PFSK-1 (cell line): ENCODE measurements at regions not wholly inside any gene's neighbourhood (a gene's known extent, or its start where the extent isn't known, plus 50 kb on each side); places are given as distances from the start of the nearest gene placed in this dataset.

ENCODE experiments used
- FOXP2 ChIP-seq: optimal IDR thresholded peaks from 2 replicates; pipeline ENCODE3; 2011; ENCODE audit warnings: borderline replicate concordance, control low read depth, inconsistent platforms; ENCODE audit not compliant: insufficient read depth; ENCODE audit errors: extremely low read length, extremely low read depth
- POLR2AphosphoS5 ChIP-seq: IDR thresholded peaks from 2 replicates; pipeline ENCODE4 v1.6.1; 2012; ENCODE audit warnings: low read depth, mild to moderate bottlenecking, control low read depth, low read length, moderate library complexity
- REST ChIP-seq, 2 experiments: IDR thresholded peaks; 2 replicates each; pipeline versions ENCODE4 v1.6.1 to v1.8.0; 2011 to 2012; ENCODE audit warnings: low read depth in 2 of 2, low read length in 2 of 2, control low read depth in 1 of 2, inconsistent platforms in 1 of 2, mild to moderate bottlenecking in 1 of 2, moderate library complexity in 1 of 2; ENCODE audit not compliant: insufficient read depth in 1 of 2
- SIN3A ChIP-seq: IDR thresholded peaks from 2 replicates; pipeline ENCODE4 v1.6.1; 2012; ENCODE audit warnings: mild to moderate bottlenecking, low read length, moderate library complexity, borderline replicate concordance; ENCODE audit not compliant: insufficient read depth
- TAF1 ChIP-seq: IDR thresholded peaks from 2 replicates; pipeline ENCODE4 v1.6.1; 2012; ENCODE audit warnings: low read length, control low read depth, borderline replicate concordance; ENCODE audit not compliant: insufficient read depth

GRCh38 chr9:28215536-28216299 is 642.4 kb upstream of the C9orf72 start:
- TF ChIP-seq FOXP2, result no peak
- no peak for TF ChIP-seq REST (IDR thresholded peaks at IDR 0.05; ENCODE audit: insufficient read depth in 1 of 2, low read depth in 2 of 2, low read length in 2 of 2)
- no peak for TF ChIP-seq SIN3A
- no peak for TF ChIP-seq POLR2AphosphoS5
- TF ChIP-seq TAF1, result no peak

GRCh38 chr9:28232686-28233085 is 659.4 kb upstream of the C9orf72 start:
- TF ChIP-seq SIN3A (no peak), FOXP2 (no peak), TAF1 (no peak), REST (IDR thresholded peaks at IDR 0.05; ENCODE audit: insufficient read depth in 1 of 2, low read depth in 2 of 2, low read length in 2 of 2) (no peak), POLR2AphosphoS5 (no peak)

GRCh38 chr9:28234133-28234893 is 661.0 kb upstream of the C9orf72 start:
- TF ChIP-seq POLR2AphosphoS5, result no peak
- TF ChIP-seq REST (IDR thresholded peaks at IDR 0.05; ENCODE audit: insufficient read depth in 1 of 2, low read depth in 2 of 2, low read length in 2 of 2), result no peak
- TF ChIP-seq SIN3A, result no peak
- TF ChIP-seq TAF1, result no peak
- no peak for TF ChIP-seq FOXP2

- TF ChIP-seq REST (IDR thresholded peaks at IDR 0.05; ENCODE audit: insufficient read depth in 1 of 2, low read depth in 2 of 2, low read length in 2 of 2), result no peak
- no peak for TF ChIP-seq FOXP2
Observed at GRCh38 chr9:28234894-28235277, 661.6 kb upstream of the C9orf72 start.

GRCh38 chr9:28249424-28249823 is 676.1 kb upstream of the C9orf72 start:
- TF ChIP-seq FOXP2 (no peak), REST (IDR thresholded peaks at IDR 0.05; ENCODE audit: insufficient read depth in 1 of 2, low read depth in 2 of 2, low read length in 2 of 2) (no peak), SIN3A (no peak)
